HG02623 (cell line): ENCODE measurements at regions not wholly inside any gene's neighbourhood (a gene's known extent, or its start where the extent isn't known, plus 50 kb on each side); places are given as distances from the start of the nearest gene placed in this dataset.

Source experiments
- ATAC-seq: cut with Tn5 transposase; IDR thresholded peaks from one replicate; pipeline ENCODE4 v1.9.1; 2021; ENCODE audit warnings: moderate library complexity; ENCODE audit not compliant: unreplicated experiment

DNA sequence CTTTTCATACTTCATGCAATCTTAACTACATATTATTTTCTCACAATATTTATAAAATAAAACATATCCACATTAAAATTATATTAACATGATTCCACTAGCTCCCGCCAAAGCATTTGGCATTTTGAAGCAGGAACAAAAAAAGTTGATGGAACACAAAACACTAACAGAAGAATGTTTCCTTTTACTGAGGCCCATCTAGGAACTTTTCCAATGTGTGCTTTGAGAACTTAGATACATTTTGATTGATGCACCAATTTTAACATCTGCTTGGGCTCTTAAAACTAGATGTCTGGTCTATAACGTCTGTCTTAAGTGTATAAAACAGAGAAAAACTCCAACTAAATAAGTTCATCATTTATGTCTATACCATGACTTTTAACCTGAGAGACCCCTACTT, 1214.8 kb downstream of the SORCS1 start:
- ATAC-seq = no peak

DNA sequence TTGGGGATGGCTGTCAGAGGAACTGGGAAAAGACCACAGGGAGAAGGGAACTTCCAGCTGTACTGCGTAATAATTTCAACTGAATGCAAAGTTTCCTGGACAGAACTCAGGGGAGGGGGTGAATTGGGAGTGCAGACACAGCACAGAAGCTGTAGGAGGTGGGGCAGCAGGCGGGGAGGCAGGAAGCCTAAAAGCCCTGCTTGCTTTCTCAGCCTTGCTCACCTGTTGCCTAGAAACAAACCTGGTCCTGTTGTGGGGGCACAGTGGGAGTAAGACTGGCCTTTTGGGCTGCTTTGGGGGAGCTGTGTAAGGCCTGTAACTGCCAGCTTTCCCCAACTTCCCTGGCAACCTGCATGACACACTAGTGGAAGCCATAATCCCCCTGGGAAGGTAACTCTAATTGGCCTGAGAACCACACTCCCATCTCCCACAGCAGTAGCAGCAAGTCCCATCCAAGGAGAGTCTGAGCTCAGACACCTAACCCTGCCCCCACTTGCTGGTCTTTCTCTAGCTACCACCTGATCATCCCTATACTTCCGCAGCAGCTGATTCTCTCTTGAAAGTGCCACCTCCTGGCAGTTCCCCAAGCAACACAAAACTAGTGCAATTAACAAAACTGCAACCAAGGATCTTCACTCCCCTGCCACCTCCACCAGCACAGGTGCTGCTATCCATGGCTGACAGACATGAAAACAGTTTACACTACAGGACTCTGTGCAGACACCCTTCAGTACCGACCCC, 1239.3 kb downstream of the SORCS1 start:
- no peak for ATAC-seq

DNA sequence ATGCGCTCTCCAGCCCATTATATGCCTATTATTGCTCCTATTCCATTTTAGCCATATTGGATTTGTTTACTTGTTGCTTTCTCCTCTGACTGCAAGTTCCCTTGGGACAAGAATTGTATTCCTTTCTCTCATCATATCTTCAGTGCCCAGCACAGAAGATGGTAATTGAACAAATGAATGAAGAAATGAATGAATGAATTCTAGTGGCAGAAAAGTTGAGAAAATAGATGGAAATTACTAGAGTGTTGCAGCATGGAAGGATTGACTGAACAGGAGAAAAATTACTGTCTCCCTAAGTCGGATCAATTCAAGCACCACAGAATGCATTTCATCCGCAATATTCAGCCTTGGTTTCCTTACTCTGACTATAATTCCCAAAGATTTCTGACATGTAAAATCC, 1243.2 kb downstream of the SORCS1 start:
- no peak for ATAC-seq

DNA sequence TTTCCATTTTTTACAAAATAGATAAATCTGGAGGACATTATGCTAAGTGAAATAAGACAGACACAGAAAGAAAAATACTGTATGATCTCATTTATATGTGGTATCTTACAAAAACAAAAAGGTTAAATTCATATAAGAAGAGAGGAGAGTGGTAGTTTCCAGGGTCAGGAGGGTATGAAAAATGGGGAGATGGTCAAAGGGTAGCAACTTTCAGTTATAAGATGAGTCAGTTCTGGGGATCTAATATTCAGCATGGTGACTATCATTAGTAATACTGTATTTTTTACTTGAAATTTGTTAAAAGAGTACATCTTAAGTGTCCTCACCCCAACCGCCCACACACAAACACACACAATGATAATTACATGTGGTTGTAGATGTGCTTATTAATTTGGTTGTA, 1250.1 kb downstream of the SORCS1 start:
- ATAC-seq = no peak

DNA sequence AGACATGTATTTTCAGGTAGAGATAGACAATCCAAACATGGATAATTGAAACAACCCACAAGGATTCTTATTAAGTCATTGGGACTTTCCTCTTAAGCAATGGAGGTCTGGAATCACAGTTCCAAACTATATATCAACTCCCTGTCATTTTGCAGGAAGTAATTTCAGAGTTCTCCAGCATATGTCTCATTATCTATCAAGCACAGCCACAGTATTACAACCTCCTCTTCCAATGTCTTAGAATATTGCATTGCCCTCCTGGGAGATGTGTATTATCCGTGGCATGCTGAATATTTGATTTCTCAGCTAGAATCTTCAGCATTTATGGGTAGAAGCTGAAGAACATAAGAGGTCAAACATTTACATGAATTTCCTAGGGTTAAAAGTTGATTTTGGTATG, 1255.8 kb downstream of the SORCS1 start:
- ATAC-seq = no peak

DNA sequence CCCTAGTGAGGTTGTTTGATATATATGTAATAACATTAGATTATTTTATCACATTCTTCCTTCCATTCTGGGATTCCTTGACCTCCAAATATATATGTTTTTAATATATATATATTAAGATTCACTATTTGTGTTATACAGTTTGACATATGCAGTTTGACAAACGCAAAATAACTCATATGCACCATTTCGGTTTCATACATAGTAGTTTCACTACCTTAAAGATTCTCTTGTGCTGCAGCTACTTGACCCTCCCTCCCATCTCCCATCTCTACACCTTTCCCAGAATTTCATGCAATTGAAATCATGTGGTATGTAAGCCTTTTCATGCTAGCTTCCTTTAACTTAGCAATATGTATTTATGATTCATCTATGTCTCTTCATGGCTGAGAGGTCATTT, 1244.4 kb downstream of the SORCS3 start:
- ATAC-seq = no peak

DNA sequence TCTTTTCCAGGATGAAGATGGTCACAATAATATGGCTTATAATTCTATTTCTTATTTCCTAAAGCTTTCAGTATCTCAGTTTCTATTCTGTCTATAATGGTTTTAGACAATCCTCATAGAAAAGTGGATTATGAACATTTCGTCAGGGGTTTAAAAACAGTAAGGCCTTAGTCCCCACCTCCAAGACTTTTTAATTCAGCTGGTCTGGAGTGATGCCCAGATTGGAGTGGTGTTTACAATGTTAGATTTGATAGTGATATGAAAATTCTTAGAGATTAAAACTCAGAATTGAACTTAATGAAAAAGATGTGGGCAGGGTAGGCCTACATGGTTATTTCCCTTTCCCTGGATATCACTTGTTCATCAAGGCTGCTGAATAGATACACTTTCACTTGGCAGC, 1238.3 kb downstream of the SORCS3 start:
- ATAC-seq = no peak

DNA sequence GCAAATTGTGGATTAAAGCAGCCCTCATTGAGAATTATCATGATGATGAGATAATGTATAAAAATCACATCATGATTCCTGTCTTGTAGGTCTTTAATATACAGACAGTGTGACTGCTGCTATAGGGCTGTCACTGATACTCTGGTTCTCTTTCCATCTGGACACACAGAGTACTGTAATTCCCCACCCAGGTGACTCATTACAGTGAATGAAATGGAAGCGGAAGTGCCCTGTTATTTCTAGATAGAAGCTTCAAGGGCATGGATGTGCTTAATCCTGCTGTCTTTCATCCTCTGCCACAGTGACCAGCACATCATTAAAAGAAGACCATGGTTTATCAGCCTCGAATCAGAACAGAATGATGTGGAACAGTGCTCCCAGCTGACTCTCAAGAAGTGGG, 1234.0 kb downstream of the SORCS3 start:
- no peak for ATAC-seq

DNA sequence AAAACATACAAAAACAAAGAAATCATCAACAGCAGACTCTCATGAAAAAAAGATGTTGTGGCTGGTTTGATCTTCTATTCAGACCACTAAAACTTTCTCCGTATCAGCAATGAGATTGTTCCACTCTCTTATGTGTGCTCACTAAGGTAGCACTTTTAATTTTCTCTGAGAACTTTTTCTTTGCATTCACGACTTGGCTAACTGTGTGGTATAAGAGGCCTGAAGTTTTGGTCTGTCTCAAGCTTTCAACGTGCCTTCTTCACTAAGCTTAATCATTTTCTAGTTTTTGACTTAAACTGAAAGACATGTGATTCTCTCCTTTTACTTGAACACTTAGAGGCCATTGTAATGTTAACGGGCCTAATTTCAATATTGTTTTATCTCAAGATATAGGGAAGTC, 1231.6 kb downstream of the SORCS3 start:
- no peak for ATAC-seq

DNA sequence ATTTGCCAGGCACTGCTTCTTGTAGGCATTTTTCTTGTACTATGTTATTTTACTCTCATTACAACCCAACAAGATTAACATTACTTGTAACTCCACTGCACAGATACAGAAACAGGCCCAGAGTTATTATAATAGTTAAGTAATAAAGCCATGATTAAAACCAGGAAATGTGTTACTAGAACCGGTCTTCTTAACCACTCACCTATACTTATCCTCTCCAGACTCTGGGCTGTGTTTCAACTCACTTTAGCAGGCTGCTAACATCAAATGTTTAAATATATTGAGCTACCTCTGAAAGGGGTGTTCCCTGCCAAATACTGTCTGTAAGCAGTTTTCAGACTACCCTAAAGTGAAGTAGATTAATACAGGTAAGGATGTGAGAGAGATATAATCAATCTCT, 1227.8 kb downstream of the SORCS3 start:
- ATAC-seq = no peak

DNA sequence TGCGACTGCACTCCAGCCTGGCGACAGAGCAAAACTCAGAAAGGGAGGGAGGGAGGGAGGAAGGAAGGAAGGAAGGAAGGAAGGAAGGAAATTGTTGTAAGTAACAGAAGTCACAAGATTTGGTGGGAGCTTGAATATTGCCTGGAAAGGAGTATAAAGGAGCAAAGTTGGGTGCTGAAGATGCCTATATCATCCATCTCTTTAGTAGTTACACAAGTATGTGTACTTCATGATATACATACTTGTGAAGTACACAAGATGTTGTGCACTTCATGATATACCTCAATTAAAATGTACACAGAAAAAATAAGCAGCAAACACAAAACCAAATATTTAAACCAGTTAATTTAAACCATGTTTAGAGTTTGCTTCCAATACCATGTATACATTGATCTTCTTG, 1223.8 kb downstream of the SORCS3 start:
- ATAC-seq = no peak

DNA sequence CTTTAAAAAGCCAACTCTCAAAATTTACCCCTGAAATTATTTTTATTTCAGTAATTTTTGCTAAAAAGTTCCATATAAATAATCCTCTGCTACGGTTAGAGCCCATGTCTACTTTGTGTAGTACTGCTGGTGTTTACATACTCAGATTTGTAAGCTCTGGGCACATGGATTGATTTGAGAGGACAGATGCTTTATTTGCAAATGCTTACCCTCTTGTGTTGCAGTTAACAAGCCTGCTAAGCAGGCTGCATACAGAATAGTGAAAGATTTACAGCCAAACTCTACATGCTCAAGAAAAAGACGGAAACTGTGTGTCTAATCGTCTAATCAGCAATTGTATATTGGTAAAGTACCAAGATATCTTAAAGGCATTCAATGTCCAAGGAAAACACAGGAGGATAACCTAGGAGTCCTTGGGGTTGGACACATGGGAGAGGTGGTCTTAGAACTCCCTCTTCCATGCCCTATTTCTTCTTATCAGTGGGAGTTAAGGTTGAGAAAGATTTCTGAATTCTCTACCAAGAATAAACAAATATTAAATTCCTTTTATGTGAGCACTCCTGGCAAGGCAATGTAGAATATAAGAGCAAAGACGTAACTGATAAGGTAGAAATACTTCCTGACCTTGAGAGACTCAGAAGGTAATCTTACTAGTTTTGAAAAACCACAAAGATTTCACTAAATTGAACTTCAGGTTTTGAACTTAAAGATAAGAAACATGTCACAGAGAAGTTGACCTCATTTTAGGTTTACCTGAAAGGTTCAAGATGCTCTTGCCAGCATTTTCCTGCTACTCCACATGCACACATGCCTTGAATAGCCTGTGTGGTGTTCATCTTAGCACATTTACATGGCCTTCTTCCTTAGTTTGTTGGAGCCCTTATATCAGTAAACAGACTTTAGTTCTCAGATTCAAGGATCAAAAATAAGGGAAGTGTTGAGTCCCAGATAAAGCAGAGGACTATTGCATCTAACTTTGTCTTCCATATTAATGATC, 1216.5 kb downstream of the SORCS3 start:
- no peak for ATAC-seq

DNA sequence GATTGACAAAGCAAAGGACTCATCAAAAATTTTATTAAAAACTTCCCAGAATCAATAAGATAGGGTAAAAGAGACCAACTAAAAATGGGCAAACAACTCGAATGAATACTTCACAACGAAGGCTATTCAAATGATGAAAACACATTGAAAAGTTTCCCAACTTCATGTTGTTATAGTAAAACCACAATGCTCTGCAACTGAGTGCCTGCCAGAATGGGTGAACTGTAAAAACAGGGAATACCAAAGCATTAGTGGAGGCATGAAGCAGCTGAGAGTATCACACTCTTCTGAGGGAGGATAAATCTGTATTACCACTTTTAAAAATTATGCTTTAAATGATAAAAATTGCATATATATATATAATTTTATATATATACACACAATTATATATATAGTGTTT, 1214.7 kb downstream of the SORCS3 start:
- ATAC-seq = no peak

DNA sequence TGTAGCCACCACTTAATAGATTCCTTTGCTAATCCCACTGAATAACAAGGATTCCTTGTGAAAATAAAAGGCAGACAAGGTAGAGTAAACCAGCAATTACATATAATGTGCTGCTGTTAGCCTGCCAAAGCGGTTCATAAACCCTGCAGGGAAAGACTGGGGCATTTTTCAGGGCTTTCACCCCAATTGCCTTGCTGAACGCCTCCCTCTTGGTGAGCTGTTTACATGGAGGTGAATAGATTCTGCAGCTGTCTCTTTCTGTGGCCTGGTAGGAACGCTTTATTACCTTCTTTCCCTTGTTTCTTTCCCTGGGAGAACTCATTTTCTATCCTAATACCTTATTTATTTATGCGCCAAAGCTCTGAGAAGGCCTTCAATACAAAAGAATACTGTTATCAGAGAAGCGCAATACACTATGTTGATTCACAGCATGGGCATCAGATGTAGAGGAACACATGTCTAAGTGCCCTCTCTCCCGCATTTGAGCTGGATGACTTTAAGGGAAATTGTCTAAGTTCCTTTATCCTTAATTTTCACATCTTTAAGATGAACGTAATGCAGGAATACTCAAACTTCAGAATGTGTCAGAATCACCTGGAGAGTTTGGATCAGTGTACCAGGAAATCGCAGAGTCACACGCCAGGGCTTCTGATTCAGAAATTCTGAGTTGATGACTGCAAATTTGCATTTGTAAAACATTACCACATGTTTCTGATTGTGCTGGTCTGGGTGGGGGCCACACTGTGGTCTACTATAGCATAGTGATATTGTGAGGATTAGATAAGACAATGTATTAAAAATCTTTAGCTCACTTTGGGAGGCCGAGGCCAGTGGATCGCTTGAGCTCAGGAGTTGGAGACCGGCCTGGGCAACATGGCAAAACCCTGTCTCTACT, 1203.8 kb downstream of the SORCS3 start:
- no peak for ATAC-seq

DNA sequence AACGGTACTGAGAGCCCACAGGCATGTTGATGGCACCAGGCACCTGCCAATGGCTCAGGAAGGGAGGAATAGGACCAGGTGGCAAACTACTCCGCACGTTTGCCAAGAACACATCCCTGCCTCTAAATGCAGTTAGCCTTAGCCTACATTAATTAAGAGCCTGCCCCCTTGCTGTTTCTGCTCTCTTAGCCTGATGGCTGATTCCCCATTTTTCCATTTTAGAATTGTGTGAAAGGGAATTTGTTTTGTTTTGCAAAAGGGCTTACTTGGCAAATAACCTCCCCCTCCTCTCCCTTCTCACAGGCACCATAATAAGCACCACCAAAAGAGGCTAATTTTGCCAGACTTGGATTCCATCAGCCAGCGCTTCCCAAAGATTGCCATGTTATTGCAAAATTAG, 1203.2 kb downstream of the SORCS3 start:
- no peak for ATAC-seq

DNA sequence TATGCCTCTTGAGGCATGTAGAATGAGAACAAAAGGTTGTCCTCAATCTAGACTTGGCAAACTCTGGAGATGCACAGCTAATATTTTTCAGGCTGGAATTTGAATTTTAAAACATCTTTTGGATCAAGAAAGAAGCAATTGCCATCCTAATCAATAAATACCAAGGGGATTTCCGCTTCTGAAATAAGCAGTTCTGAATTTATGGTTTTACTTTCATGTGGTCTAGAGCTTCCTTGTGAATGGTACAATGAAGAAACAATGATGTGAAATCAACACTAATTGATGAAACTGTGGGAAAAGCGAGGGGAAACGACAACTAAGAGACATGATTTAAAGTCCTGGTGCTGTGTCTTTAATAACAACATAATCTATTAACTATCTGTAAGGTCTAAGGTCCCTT, 1202.7 kb downstream of the SORCS3 start:
- ATAC-seq = no peak

DNA sequence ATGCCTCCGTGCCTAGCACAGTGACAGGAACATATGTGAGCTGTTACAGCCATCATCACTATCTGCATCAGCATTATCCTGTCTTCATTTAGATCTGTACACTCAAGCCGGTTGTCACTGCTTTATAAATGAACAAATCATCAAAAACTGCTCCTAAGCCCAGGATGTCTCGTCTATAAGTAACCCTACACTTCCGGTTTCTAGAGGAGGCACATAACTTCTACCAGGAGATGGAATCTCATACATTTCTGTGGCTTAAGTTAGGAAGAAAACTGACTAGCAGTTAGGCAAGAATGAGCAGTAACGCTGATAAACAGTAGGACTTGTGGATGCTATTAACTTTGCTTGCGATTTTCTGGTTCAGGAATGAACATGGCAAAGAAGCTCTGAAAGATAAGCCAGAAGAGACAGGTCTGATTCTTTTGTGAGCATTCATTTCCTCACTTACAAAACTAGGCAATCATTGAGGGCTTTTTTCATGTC, 1199.2 kb downstream of the SORCS3 start:
- no peak for ATAC-seq

DNA sequence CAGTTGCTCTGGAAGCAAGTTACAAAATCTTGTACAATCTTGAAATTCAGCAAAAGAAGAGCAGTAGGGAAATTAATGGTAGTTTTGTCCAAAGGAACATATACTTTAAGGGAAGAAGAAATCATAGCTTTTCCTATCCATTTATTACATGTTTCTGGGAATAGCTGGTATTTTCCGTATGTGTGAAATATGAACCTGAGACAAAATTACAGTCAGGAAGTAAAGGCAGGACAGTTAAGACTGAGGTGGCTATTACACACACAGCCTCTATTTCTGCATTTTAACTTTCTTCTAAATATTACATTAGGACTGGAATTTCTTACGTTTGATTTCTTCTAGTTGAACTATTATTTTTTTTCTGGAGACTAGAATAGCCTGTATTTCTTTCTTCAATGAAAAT, 1197.3 kb downstream of the SORCS3 start:
- no peak for ATAC-seq

DNA sequence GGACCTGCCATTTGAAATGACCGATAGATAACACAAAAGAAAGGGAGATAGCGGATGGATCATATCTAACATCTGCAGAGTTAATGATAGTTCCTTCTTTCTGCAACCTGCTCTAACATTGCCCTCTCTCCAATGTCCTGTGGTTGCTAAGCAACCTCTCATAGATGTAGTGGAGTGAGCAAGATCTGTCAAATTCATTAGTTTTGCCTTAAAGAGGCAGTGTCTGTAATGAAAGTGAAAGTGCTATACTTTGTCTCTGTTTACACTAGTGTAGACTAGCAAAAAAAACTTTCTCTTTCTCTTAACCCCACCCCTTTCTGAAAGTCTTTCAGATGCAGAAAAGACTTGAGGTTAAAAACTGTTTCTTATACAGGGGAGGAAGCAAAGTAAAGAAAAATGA, 1196.9 kb downstream of the SORCS3 start:
- ATAC-seq = peak; percentile 90

DNA sequence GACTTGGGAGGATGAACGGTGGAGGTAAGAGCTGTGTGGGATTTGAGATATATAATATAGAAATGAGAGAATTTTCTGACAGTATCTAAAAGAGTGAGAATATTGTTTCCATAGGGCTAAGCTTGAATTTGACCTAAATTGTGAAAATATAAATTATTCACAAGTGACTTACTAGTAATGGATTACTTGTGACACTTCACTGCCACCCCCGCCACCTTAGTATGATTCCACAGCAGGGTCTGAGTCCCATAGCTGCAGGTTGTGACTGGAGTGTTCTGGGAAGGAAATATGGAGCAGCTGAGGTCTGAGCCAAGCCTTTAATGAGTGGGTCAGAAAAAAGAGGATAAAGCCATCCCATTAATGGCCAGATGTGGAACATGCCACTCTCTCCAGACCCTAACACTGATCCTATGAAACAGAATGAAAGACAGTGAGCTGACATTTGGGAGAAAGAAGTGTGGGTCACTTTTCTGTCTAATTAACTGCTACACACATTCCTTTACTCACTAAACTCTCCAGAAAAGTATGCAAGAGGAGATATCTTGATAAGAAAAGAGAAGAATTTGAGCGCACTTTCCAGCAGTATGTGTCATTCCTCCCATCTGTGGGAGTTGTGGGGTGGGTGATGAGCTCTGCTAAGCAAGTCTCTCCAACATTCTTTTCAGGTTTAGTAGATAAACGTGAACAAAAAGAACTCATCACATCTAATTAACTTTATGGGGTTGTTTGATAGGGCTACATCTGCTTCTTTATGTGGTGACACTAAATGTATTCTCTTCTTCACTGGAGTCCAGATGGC, 1193.4 kb downstream of the SORCS3 start:
- ATAC-seq = no peak
